WTC11 (cell line): ENCODE measurements at regions not wholly inside any gene's neighbourhood (a gene's known extent, or its start where the extent isn't known, plus 50 kb on each side); places are given as distances from the start of the nearest gene placed in this dataset.

Experiments used
- ATAC-seq: fragments of 200-7000 bp; cut with Tn5 transposase; 2 replicates; pipeline ENCODE4 v1.10.0; 2021; ENCODE audit warnings: mild to moderate bottlenecking, moderate library complexity
- CTCF ChIA-PET: fragments of 300-600 bp; sonication (Branson Sonifier 250); formaldehyde crosslinking; loops from one replicate; lab custom pipeline; 2021; ENCODE audit warnings: antibody characterized with exemption; lab: Charles Lee
- POLR2A ChIA-PET: fragments of 350-600 bp; sonication (Branson Sonifier 250); formaldehyde crosslinking; loops from one replicate; lab custom pipeline; 2021; ENCODE audit warnings: antibody characterized with exemption; lab: Charles Lee
- DNase-seq: peaks from one replicate; pipeline ENCODE4 v3.0.0; 2021; ENCODE audit warnings: low spot score
- H3K27ac Mint-ChIP-seq: 2 replicates; pipeline ENCODE4 v1.8.0; 2021; ENCODE audit warnings: mixed read lengths
- H3K27me3 Mint-ChIP-seq: 2 replicates; pipeline ENCODE4 v1.8.0; 2021; ENCODE audit warnings: low read depth, mild to moderate bottlenecking, moderate library complexity, mixed read lengths
- H3K36me3 Mint-ChIP-seq: 2 replicates; pipeline ENCODE4 v1.8.0; 2021; ENCODE audit warnings: mixed read lengths
- H3K4me1 Mint-ChIP-seq: 2 replicates; pipeline ENCODE4 v1.8.0; 2022; ENCODE audit warnings: mixed read lengths
- H3K4me3 Mint-ChIP-seq: 2 replicates; pipeline ENCODE4 v1.8.0; 2021; ENCODE audit warnings: mild to moderate bottlenecking, moderate library complexity, mixed read lengths
- H3K9me3 Mint-ChIP-seq: 2 replicates; pipeline ENCODE4 v1.8.0; 2021; ENCODE audit warnings: mixed read lengths
- ATF1 ChIP-seq: sonication (generic); formaldehyde crosslinking; IDR thresholded peaks from 2 replicates; pipeline ENCODE4 v1.8.1; 2023; ENCODE audit warnings: mild to moderate bottlenecking, moderate library complexity, missing genetic modification reagents
- ATF2 ChIP-seq: sonication (generic); formaldehyde crosslinking; IDR thresholded peaks from 2 replicates; pipeline ENCODE4 v1.8.1; 2022; ENCODE audit warnings: low read depth, missing genetic modification reagents, borderline replicate concordance
- ELF4 ChIP-seq: sonication (generic); formaldehyde crosslinking; IDR thresholded peaks from 2 replicates; pipeline ENCODE4 v1.8.1; 2022; ENCODE audit warnings: low read depth, mild to moderate bottlenecking, moderate library complexity, missing genetic modification reagents
- GRHL2 ChIP-seq: fragments of 250-450 bp; sonication (Bioruptor Pico); IDR thresholded peaks from 2 replicates; pipeline ENCODE4 v1.8.0; 2022; ENCODE audit warnings: mild to moderate bottlenecking, moderate library complexity; ENCODE audit not compliant: insufficient replicate concordance, severe bottlenecking
- IRF1 ChIP-seq: sonication (generic); formaldehyde crosslinking; IDR thresholded peaks from 2 replicates; pipeline ENCODE4 v1.8.0; 2023; ENCODE audit warnings: missing genetic modification reagents
- JUN ChIP-seq: sonication (generic); formaldehyde crosslinking; IDR thresholded peaks from 2 replicates; pipeline ENCODE4 v1.8.0; 2023; ENCODE audit warnings: mild to moderate bottlenecking, missing genetic modification reagents
- NFATC4 ChIP-seq: fragments of 250-450 bp; sonication (Bioruptor Pico); IDR thresholded peaks from 2 replicates; pipeline ENCODE4 v1.9.0; 2021; ENCODE audit warnings: mild to moderate bottlenecking
- NFE2L1 ChIP-seq: sonication (generic); formaldehyde crosslinking; IDR thresholded peaks from 2 replicates; pipeline ENCODE4 v1.8.1; 2023; ENCODE audit warnings: missing genetic modification reagents
- RELA ChIP-seq: sonication (generic); formaldehyde crosslinking; IDR thresholded peaks from 2 replicates; pipeline ENCODE4 v1.8.1; 2022; ENCODE audit warnings: missing genetic modification reagents, mild to moderate bottlenecking, borderline replicate concordance
- ZNF232 ChIP-seq: sonication (generic); formaldehyde crosslinking; IDR thresholded peaks from 2 replicates; pipeline ENCODE4 v1.8.0; 2022; ENCODE audit warnings: mild to moderate bottlenecking, missing genetic modification reagents
- ZNF416 ChIP-seq: fragments of 250-450 bp; sonication (Bioruptor Pico); IDR thresholded peaks from 2 replicates; pipeline ENCODE4 v1.9.0; 2021; ENCODE audit warnings: mild to moderate bottlenecking, inconsistent platforms
- TF ChIP-seq, protein P1 (sequence below): sonication (generic); formaldehyde crosslinking; IDR thresholded peaks from 2 replicates; pipeline ENCODE4 v1.8.1; 2023; ENCODE audit warnings: mild to moderate bottlenecking, missing genetic modification reagents, moderate library complexity
- TF ChIP-seq, protein P2 (sequence below): sonication (generic); formaldehyde crosslinking; IDR thresholded peaks from 2 replicates; pipeline ENCODE4 v1.8.0; 2023; ENCODE audit warnings: mild to moderate bottlenecking, missing genetic modification reagents
- TF ChIP-seq, protein P3 (sequence below): sonication (generic); formaldehyde crosslinking; IDR thresholded peaks from 2 replicates; pipeline ENCODE4 v1.8.1; 2023; ENCODE audit warnings: mild to moderate bottlenecking, moderate library complexity, missing genetic modification reagents
- TF ChIP-seq, protein P4 (sequence below): fragments of 250-450 bp; sonication (Bioruptor Pico); conservative IDR thresholded peaks from 2 replicates; pipeline ENCODE4 v1.9.0; 2021; ENCODE audit warnings: mild to moderate bottlenecking

- POLR2A ChIA-PET, result no interaction called here
- DNase-seq, result no peak
Measured at GRCh38 chr2:104179644-104180043, 674.3 kb upstream of the POU3F3 start.

GRCh38 chr2:104200533-104201168, 653.3 kb upstream of the POU3F3 start:
- ATAC-seq, result no peak

More at GRCh38 chr2:104179644-104180043, 674.3 kb upstream of the POU3F3 start:
- H3K4me3 Mint-ChIP-seq, result no peak overlapping the region
- no peaks in the 10 kb centered on the region for H3K27me3 Mint-ChIP-seq
- H3K36me3 Mint-ChIP-seq, result no peaks in the 10 kb centered on the region
- TF ChIP-seq NFATC4 (no peak), ELF4 (CRISPR knock-in tag) (no peak), ZNF232 (CRISPR knock-in tag) (no peak), NFE2L1 (CRISPR knock-in tag) (no peak), ZNF416 (CRISPR knock-in tag) (no peak), IRF1 (CRISPR knock-in tag) (no peak), JUN (CRISPR knock-in tag) (no peak)
- TF ChIP-seq, protein P1, sequence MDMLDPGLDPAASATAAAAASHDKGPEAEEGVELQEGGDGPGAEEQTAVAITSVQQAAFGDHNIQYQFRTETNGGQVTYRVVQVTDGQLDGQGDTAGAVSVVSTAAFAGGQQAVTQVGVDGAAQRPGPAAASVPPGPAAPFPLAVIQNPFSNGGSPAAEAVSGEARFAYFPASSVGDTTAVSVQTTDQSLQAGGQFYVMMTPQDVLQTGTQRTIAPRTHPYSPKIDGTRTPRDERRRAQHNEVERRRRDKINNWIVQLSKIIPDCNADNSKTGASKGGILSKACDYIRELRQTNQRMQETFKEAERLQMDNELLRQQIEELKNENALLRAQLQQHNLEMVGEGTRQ, result no peak
- TF ChIP-seq, protein P2, sequence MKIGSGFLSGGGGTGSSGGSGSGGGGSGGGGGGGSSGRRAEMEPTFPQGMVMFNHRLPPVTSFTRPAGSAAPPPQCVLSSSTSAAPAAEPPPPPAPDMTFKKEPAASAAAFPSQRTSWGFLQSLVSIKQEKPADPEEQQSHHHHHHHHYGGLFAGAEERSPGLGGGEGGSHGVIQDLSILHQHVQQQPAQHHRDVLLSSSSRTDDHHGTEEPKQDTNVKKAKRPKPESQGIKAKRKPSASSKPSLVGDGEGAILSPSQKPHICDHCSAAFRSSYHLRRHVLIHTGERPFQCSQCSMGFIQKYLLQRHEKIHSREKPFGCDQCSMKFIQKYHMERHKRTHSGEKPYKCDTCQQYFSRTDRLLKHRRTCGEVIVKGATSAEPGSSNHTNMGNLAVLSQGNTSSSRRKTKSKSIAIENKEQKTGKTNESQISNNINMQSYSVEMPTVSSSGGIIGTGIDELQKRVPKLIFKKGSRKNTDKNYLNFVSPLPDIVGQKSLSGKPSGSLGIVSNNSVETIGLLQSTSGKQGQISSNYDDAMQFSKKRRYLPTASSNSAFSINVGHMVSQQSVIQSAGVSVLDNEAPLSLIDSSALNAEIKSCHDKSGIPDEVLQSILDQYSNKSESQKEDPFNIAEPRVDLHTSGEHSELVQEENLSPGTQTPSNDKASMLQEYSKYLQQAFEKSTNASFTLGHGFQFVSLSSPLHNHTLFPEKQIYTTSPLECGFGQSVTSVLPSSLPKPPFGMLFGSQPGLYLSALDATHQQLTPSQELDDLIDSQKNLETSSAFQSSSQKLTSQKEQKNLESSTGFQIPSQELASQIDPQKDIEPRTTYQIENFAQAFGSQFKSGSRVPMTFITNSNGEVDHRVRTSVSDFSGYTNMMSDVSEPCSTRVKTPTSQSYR (CRISPR knock-in tag), result no peak
- TF ChIP-seq, protein P3, sequence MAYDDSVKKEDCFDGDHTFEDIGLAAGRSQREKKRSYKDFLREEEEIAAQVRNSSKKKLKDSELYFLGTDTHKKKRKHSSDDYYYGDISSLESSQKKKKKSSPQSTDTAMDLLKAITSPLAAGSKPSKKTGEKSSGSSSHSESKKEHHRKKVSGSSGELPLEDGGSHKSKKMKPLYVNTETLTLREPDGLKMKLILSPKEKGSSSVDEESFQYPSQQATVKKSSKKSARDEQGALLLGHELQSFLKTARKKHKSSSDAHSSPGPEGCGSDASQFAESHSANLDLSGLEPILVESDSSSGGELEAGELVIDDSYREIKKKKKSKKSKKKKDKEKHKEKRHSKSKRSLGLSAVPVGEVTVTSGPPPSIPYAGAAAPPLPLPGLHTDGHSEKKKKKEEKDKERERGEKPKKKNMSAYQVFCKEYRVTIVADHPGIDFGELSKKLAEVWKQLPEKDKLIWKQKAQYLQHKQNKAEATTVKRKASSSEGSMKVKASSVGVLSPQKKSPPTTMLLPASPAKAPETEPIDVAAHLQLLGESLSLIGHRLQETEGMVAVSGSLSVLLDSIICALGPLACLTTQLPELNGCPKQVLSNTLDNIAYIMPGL (CRISPR knock-in tag), result no peak
- TF ChIP-seq, protein P4, sequence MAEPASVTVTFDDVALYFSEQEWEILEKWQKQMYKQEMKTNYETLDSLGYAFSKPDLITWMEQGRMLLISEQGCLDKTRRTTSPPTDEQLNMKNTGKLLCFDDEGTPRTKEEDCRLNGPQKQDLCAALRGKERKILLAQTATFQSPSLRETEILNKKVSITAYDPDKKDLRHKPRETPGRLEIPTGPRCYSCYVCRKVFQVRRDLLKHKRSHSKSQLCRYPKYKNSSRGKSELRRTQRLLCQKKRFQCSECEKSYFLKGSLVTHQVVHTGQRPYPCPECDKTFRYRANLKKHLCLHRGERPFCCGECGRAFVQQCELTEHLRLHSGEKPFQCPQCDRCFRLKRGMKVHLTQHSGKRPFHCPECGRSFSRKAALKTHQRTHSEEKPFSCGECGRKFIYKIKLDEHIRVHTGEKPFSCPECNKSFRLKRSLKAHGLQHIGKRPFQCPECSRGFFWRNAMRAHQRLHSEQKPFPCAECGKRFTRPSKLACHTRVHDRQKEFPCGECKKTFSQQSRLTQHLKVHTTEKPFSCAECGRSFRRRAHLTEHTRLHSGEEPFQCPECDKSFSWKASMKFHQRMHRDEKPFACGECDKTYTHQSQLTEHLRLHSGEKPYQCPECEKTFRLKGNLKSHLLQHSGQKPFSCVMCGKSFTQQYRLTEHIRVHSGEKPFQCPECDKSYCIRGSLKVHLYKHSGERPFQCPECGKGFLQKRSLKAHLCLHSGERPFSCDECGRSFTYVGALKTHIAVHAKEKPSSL (CRISPR knock-in tag), result no peak
- no peak for ATAC-seq
- H3K4me1 Mint-ChIP-seq, result no peaks in the 10 kb centered on the region
- CTCF ChIA-PET, result no interaction called here
- H3K27ac Mint-ChIP-seq, result no peak overlapping the region
- peaks cover 22% of the 10 kb centered on the region for H3K9me3 Mint-ChIP-seq

More at GRCh38 chr2:104200533-104201168, 653.3 kb upstream of the POU3F3 start:
- CTCF ChIA-PET, result no interaction called here
- Mint-ChIP-seq H3K36me3 (no peaks in the 10 kb centered on the region), H3K9me3 (no peaks in the 10 kb centered on the region), H3K27ac (no peak overlapping the region), H3K27me3 (no peaks in the 10 kb centered on the region), H3K4me1 (no peaks in the 10 kb centered on the region), H3K4me3 (no peak overlapping the region)
- DNase-seq, result no peak
- POLR2A ChIA-PET, result no interaction called here
- TF ChIP-seq ATF1 (CRISPR knock-in tag) (no peak), GRHL2 (no peak), ATF2 (CRISPR knock-in tag) (no peak), RELA (CRISPR knock-in tag) (no peak)
